Mesenchymal stem cell (in vitro differentiated cells and primary cell): ENCODE measurements at regions not wholly inside any gene's neighbourhood (a gene's known extent, or its start where the extent isn't known, plus 50 kb on each side); places are given as distances from the start of the nearest gene placed in this dataset.

Experiments
- DNase-seq: peaks from one replicate; pipeline ENCODE4 v3.0.0-alpha.2; 2013
- H2AFZ ChIP-seq: one replicate; pipeline ENCODE4 v1.6.1; 2013; ENCODE audit warnings: low read depth, mild to moderate bottlenecking, control low read depth, inconsistent platforms, low read length, moderate library complexity
- H2AK5ac ChIP-seq: 2 replicates; pipeline ENCODE4 v1.6.1; 2013; ENCODE audit warnings: low read length, moderate library complexity, mild to moderate bottlenecking, inconsistent platforms; ENCODE audit not compliant: severe bottlenecking
- H2BK120ac ChIP-seq: one replicate; pipeline ENCODE4 v1.6.1; 2013; ENCODE audit warnings: low read depth, mild to moderate bottlenecking, inconsistent platforms, low read length, moderate library complexity
- H2BK12ac ChIP-seq, 2 experiments: one replicate each; pipeline ENCODE4 v1.6.1; 2013; ENCODE audit warnings: inconsistent platforms in 2 of 2, low read length in 2 of 2, mild to moderate bottlenecking in 2 of 2, moderate library complexity in 2 of 2, control low read depth in 1 of 2
- H2BK15ac ChIP-seq: one replicate; pipeline ENCODE4 v1.6.1; 2013; ENCODE audit warnings: mild to moderate bottlenecking, low read depth, inconsistent platforms; ENCODE audit not compliant: poor library complexity, severe bottlenecking
- H2BK5ac ChIP-seq: 2 replicates; pipeline ENCODE4 v1.6.1; 2013; ENCODE audit warnings: low read depth, mild to moderate bottlenecking, low read length, control low read depth, inconsistent platforms; ENCODE audit not compliant: poor library complexity, severe bottlenecking
- H3K14ac ChIP-seq, 2 experiments: one replicate each; pipeline ENCODE4 v1.6.1; 2013; ENCODE audit warnings: inconsistent platforms in 2 of 2, low read length in 2 of 2, control low read depth in 1 of 2, mild to moderate bottlenecking in 1 of 2, moderate library complexity in 1 of 2
- H3K18ac ChIP-seq, 2 experiments: one replicate each; pipeline ENCODE4 v1.6.1; 2013; ENCODE audit warnings: inconsistent platforms in 2 of 2, low read length in 2 of 2, control low read depth in 1 of 2, low read depth in 1 of 2, mild to moderate bottlenecking in 1 of 2
- H3K23ac ChIP-seq, 2 experiments: one replicate each; pipeline ENCODE4 v1.6.1; 2013; ENCODE audit warnings: inconsistent platforms in 2 of 2, low read length in 2 of 2, mild to moderate bottlenecking in 2 of 2, moderate library complexity in 2 of 2, control low read depth in 1 of 2
- H3K27ac ChIP-seq: 2 replicates; pipeline ENCODE4 v1.5.1; 2013; ENCODE audit warnings: mild to moderate bottlenecking, moderate library complexity, low read length, control low read depth, inconsistent platforms; ENCODE audit not compliant: poor library complexity, severe bottlenecking
- H3K27me3 ChIP-seq, 2 experiments: 2 replicates each; pipeline versions ENCODE4 v1.6.1 to v1.7.0; 2013; ENCODE audit warnings: low read length in 2 of 2, mild to moderate bottlenecking in 2 of 2, moderate library complexity in 2 of 2, control low read depth in 1 of 2, inconsistent platforms in 1 of 2; ENCODE audit not compliant: control insufficient read depth in 1 of 2, insufficient read depth in 1 of 2
- H3K36me3 ChIP-seq, 2 experiments: 2 replicates each; pipeline versions ENCODE4 v1.6.1 to v1.7.0; 2013; ENCODE audit warnings: low read length in 2 of 2, control low read depth in 1 of 2, inconsistent platforms in 1 of 2, low read depth in 1 of 2, mild to moderate bottlenecking in 1 of 2; ENCODE audit not compliant: insufficient read depth in 2 of 2, control insufficient read depth in 1 of 2
- H3K4ac ChIP-seq, 2 experiments: one replicate each; pipeline ENCODE4 v1.6.1; 2013; ENCODE audit warnings: inconsistent platforms in 2 of 2, low read length in 2 of 2, mild to moderate bottlenecking in 2 of 2, moderate library complexity in 2 of 2, control low read depth in 1 of 2, low read depth in 1 of 2
- H3K4me1 ChIP-seq: 2 replicates; pipeline ENCODE4 v1.6.1; 2013; ENCODE audit warnings: low read depth, low read length, control low read depth; ENCODE audit not compliant: control insufficient read depth, insufficient read depth
- H3K4me2 ChIP-seq: 2 replicates; pipeline ENCODE4 v1.6.1; 2013; ENCODE audit warnings: low read length, mild to moderate bottlenecking, inconsistent platforms; ENCODE audit not compliant: poor library complexity, severe bottlenecking
- H3K4me3 ChIP-seq, 2 experiments: 2 replicates each; pipeline versions ENCODE4 v1.5.1 to v1.7.0; 2013; ENCODE audit warnings: low read length in 2 of 2, mild to moderate bottlenecking in 2 of 2, control low read depth in 1 of 2, low read depth in 1 of 2; ENCODE audit not compliant: insufficient read depth in 1 of 2
- H3K79me1 ChIP-seq: replicated peaks from 2 replicates; pipeline ENCODE4 v1.6.1; 2013; ENCODE audit warnings: mild to moderate bottlenecking, control low read depth, low read length, inconsistent platforms; ENCODE audit not compliant: poor library complexity, severe bottlenecking
- H3K9ac ChIP-seq: 2 replicates; pipeline ENCODE4 v1.7.0; 2013; ENCODE audit warnings: mild to moderate bottlenecking, low read length, moderate library complexity
- H3K9me3 ChIP-seq: 2 replicates; pipeline ENCODE4 v1.7.0; 2013; ENCODE audit warnings: mild to moderate bottlenecking, low read length; ENCODE audit not compliant: control insufficient read depth
- H4K8ac ChIP-seq: one replicate; pipeline ENCODE4 v1.6.1; 2013; ENCODE audit warnings: inconsistent platforms, mild to moderate bottlenecking, low read length, moderate library complexity
- H4K91ac ChIP-seq: one replicate; pipeline ENCODE4 v1.6.1; 2013; ENCODE audit warnings: mild to moderate bottlenecking, low read length, inconsistent platforms
- WGBS: methylation state at CpG from one replicate; pipeline ENCODE4 v1.1.7; 2013; ENCODE audit warnings: mixed read lengths; 5-methylcytosine and 5-hydroxymethylcytosine counted together

- H2BK15ac ChIP-seq = no peak overlapping the region
- H4K91ac ChIP-seq = no peak overlapping the region
- H3K36me3 ChIP-seq = no peaks in the 10 kb centered on the region
- no peaks in the 10 kb centered on the region for H3K4me1 ChIP-seq
- no peak overlapping the region for H2AFZ ChIP-seq
- H3K9ac ChIP-seq = no peak overlapping the region
- H3K14ac ChIP-seq = no peak overlapping the region
- no peaks in the 10 kb centered on the region for H3K79me1 ChIP-seq
- no peak for DNase-seq
- H2AK5ac ChIP-seq = no peak overlapping the region
- H4K8ac ChIP-seq = no peak overlapping the region
- H3K4me2 ChIP-seq = no peak overlapping the region
- H3K27ac ChIP-seq = no peak overlapping the region
- H3K4me3 ChIP-seq = no peak overlapping the region
- no peaks in the 10 kb centered on the region for H3K9me3 ChIP-seq
- H2BK5ac ChIP-seq = no peak overlapping the region
- H3K27me3 ChIP-seq = no peaks in the 10 kb centered on the region
- no peak overlapping the region for H3K4ac ChIP-seq
- no peak overlapping the region for H2BK120ac ChIP-seq
- H3K18ac ChIP-seq = no peak overlapping the region
- H2BK12ac ChIP-seq = no peak overlapping the region
- no peak overlapping the region for H3K23ac ChIP-seq
Measured at GRCh38 chr2:206845877-206846276, 80.5 kb downstream of the FASTKD2 start.

DNA sequence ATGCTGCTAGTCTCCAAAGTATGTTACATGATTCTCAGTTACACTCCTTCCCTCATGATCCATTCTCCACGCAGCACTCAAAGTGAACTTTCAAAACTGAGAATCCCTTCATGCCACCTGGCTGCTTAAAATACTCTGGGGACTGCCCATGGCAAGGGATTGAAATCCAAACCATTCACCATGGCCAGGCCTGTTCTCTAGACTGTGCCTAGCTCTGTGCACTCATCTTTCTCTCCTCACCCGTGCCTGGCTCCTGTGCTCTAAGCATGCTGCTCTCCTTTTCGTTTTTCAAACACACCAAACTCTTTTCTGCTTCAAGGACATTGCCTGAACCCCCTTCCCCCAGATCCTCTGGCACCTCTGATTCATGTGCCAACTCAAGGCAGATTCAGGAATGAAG, 80.9 kb downstream of the FASTKD2 start:
- no peaks in the 10 kb centered on the region for H3K36me3 ChIP-seq
- no peak overlapping the region for H4K91ac ChIP-seq
- no peaks in the 10 kb centered on the region for H3K9me3 ChIP-seq
- no peak overlapping the region for H3K4ac ChIP-seq
- WGBS = 87% methylated on average over 3 of the region's 3 CpGs
- no peak overlapping the region for H2BK12ac ChIP-seq
- no peak overlapping the region for H3K23ac ChIP-seq
- no peak overlapping the region for H2BK5ac ChIP-seq
- no peak overlapping the region for H2AK5ac ChIP-seq
- no peaks in the 10 kb centered on the region for H3K27me3 ChIP-seq
- H2AFZ ChIP-seq = no peak overlapping the region
- no peaks in the 10 kb centered on the region for H3K79me1 ChIP-seq
- no peak overlapping the region for H3K9ac ChIP-seq
- H2BK120ac ChIP-seq = no peak overlapping the region
- no peak overlapping the region for H3K4me2 ChIP-seq
- no peak overlapping the region for H3K18ac ChIP-seq
- no peak overlapping the region for H4K8ac ChIP-seq
- no peak overlapping the region for H3K14ac ChIP-seq
- no peak overlapping the region for H3K4me3 ChIP-seq
- H2BK15ac ChIP-seq = no peak overlapping the region
- no peak for DNase-seq
- no peak overlapping the region for H3K27ac ChIP-seq
- no peaks in the 10 kb centered on the region for H3K4me1 ChIP-seq

DNA sequence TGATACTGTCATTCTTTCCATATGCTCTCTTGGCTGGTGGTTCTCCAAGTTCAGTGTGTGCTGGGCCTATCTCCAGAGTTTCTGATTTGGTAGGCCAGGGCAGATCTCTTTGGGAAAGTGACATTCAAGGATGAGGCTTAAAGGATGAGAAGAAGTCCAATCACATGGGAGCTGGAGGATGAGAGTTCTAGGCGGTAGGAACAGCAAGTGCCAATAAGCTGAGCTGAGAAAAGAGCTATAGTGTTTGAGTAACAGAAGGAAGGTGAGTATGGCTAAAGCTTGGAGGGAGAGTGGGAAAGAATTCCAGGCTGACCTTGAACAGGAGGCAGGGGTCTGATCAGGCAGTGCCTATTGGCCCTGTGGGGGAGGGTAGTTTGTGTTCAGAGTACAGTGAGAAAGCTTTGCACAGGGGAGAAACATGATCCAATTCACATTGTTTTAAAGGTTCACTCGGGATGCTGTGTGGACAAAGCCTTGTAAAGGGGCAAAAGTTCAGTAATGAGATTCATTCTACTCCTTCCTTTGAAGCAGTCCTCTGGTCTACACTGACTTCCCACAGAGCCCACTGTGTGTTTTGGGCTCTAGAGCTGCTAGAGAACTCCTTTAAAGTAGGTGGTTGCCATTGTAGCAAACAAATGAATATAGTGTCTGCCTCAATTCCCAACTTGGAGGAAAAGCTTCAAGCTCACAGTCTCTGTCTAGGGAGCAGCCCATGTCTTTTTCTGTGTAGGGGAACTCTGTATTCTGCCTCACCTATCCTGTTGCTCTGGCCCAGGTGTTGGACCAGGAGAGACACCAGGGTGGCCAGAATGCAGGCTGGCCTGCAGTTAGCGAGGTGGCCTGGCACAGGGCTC, 81.8 kb downstream of the FASTKD2 start:
- no peak overlapping the region for H2AK5ac ChIP-seq
- no peak overlapping the region for H3K9ac ChIP-seq
- no peak overlapping the region for H2BK12ac ChIP-seq
- no peak overlapping the region for H3K4me3 ChIP-seq
- no peak overlapping the region for H3K14ac ChIP-seq
- H3K23ac ChIP-seq = no peak overlapping the region
- no peak overlapping the region for H2BK15ac ChIP-seq
- no peaks in the 10 kb centered on the region for H3K4me1 ChIP-seq
- DNase-seq = no peak
- H4K8ac ChIP-seq = no peak overlapping the region
- H3K36me3 ChIP-seq = no peaks in the 10 kb centered on the region
- H3K4ac ChIP-seq = no peak overlapping the region
- H3K4me2 ChIP-seq = no peak overlapping the region
- no peak overlapping the region for H2BK120ac ChIP-seq
- H4K91ac ChIP-seq = no peak overlapping the region
- no peaks in the 10 kb centered on the region for H3K79me1 ChIP-seq
- H2BK5ac ChIP-seq = no peak overlapping the region
- no peak overlapping the region for H3K27ac ChIP-seq
- H3K27me3 ChIP-seq = no peaks in the 10 kb centered on the region
- WGBS = 94% methylated on average over 3 of the region's 3 CpGs
- no peaks in the 10 kb centered on the region for H3K9me3 ChIP-seq
- H3K18ac ChIP-seq = no peak overlapping the region
- no peak overlapping the region for H2AFZ ChIP-seq

DNA sequence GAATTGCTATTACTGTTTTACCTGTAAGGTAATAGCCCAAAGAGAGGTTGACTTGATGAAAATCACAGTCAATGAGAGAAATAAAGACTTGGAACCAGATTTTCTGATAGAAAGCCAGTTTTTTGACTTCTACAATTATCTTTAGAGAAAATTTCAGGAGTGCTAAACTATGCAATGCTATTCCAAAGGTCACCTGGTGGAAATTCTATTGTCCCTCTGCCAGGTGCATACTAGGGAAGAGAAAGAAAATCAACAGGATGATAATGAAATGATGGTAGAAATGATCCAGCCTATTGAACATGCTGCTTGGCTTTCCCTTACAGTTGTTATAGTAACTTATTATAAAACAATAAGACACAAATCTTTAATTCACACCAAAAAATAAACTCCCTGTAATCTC, 85.0 kb downstream of the FASTKD2 start:
- Histone ChIP-seq H3K36me3 (no peaks in the 10 kb centered on the region), H3K23ac (no peak overlapping the region), H3K27me3 (no peaks in the 10 kb centered on the region), H2BK5ac (no peak overlapping the region), H4K91ac (no peak overlapping the region), H3K79me1 (no peaks in the 10 kb centered on the region), H3K4me3 (no peak overlapping the region), H2BK120ac (no peak overlapping the region), H3K9ac (no peak overlapping the region), H2AFZ (no peak overlapping the region), H3K4me2 (no peak overlapping the region), H4K8ac (no peak overlapping the region), H2AK5ac (no peak overlapping the region), H2BK15ac (no peak overlapping the region), H3K4me1 (no peaks in the 10 kb centered on the region), H2BK12ac (no peak overlapping the region), H3K4ac (no peak overlapping the region), H3K18ac (no peak overlapping the region), H3K14ac (no peak overlapping the region), H3K27ac (no peak overlapping the region), H3K9me3 (no peaks in the 10 kb centered on the region)
- no peak for DNase-seq
